IMR-90 (cell line): ENCODE measurements at regions not wholly inside any gene's neighbourhood (a gene's known extent, or its start where the extent isn't known, plus 50 kb on each side); places are given as distances from the start of the nearest gene placed in this dataset.

ENCODE experiments used
- ATAC-seq: fragments of 200-7000 bp; cut with Tn5 transposase; 2 replicates; pipeline ENCODE4 v1.9.1; 2020; ENCODE audit warnings: low read depth, mild to moderate bottlenecking, moderate library complexity
- BruUV-seq: library from RNA; stranded (reverse); fragments of 400-500 nt; replicated peaks from 2 replicates; lab custom pipeline; 2021; lab: Mats Ljungman, UMichigan
- CTCF ChIA-PET: fragments of 300-600 bp; formaldehyde crosslinking; extraction: SDS; loops from one replicate; lab custom pipeline; 2021; ENCODE audit warnings: antibody characterized with exemption; lab: Yijun Ruan, JAX
- POLR2A ChIA-PET: fragments of 300-600 bp; sonication (Branson Sonifier 250); formaldehyde crosslinking; loops from one replicate; lab custom pipeline; 2022; ENCODE audit warnings: antibody characterized with exemption; ENCODE audit not compliant: unreplicated experiment; lab: Charles Lee
- DNase-seq: peaks from one replicate; pipeline ENCODE4 v3.0.0; 2013
- H2AFZ ChIP-seq: replicated peaks from 2 replicates; pipeline ENCODE3; 2013; ENCODE audit warnings: low read length, mild to moderate bottlenecking; ENCODE audit not compliant: poor library complexity
- H2AK5ac ChIP-seq: 2 replicates; pipeline ENCODE4 v1.6.1; 2013; ENCODE audit warnings: low read depth, low read length, inconsistent platforms
- H2AK9ac ChIP-seq: replicated peaks from 2 replicates; pipeline ENCODE3; 2013; ENCODE audit warnings: mild to moderate bottlenecking, low read depth, low read length, moderate library complexity; ENCODE audit not compliant: poor library complexity
- H2BK120ac ChIP-seq: 2 replicates; pipeline ENCODE4 v1.6.1; 2013; ENCODE audit warnings: low read depth, low read length, inconsistent platforms
- H2BK15ac ChIP-seq: 3 replicates; pipeline ENCODE4 v1.6.1; 2013; ENCODE audit warnings: low read depth, low read length, inconsistent platforms
- H2BK20ac ChIP-seq: 2 replicates; pipeline ENCODE4 v1.6.1; 2013; ENCODE audit warnings: low read depth, mild to moderate bottlenecking, inconsistent platforms, low read length, moderate library complexity
- H2BK5ac ChIP-seq: 2 replicates; pipeline ENCODE4 v1.6.1; 2013; ENCODE audit warnings: mild to moderate bottlenecking, low read depth, low read length, inconsistent platforms; ENCODE audit not compliant: poor library complexity, severe bottlenecking
- H3K14ac ChIP-seq: replicated peaks from 2 replicates; pipeline ENCODE4 v1.6.1; 2013; ENCODE audit warnings: low read depth, low read length, inconsistent platforms
- H3K18ac ChIP-seq: 2 replicates; pipeline ENCODE4 v1.6.1; 2013; ENCODE audit warnings: low read depth, low read length, control low read depth
- H3K23ac ChIP-seq: 2 replicates; pipeline ENCODE4 v1.6.1; 2013; ENCODE audit warnings: low read depth, low read length, inconsistent platforms
- H3K27ac ChIP-seq: 2 replicates; pipeline ENCODE4 v1.5.1; 2013; ENCODE audit warnings: mild to moderate bottlenecking, control low read depth, low read length; ENCODE audit not compliant: insufficient read depth
- H3K27me3 ChIP-seq: 2 replicates; pipeline ENCODE4 v1.6.1; 2013; ENCODE audit warnings: low read length; ENCODE audit not compliant: control insufficient read depth, insufficient read depth
- H3K36me3 ChIP-seq: 2 replicates; pipeline ENCODE4 v1.6.1; 2013; ENCODE audit warnings: low read length, mixed read lengths; ENCODE audit not compliant: control insufficient read depth, insufficient read depth
- H3K4ac ChIP-seq: 2 replicates; pipeline ENCODE4 v1.6.1; 2013; ENCODE audit warnings: low read depth, low read length, inconsistent platforms
- H3K4me1 ChIP-seq: 2 replicates; pipeline ENCODE4 v1.6.1; 2013; ENCODE audit warnings: low read length, mixed read lengths; ENCODE audit not compliant: control insufficient read depth, insufficient read depth
- H3K4me2 ChIP-seq: 2 replicates; pipeline ENCODE4 v1.6.1; 2013; ENCODE audit warnings: low read depth, mild to moderate bottlenecking, control low read depth, low read length, moderate library complexity
- H3K4me3 ChIP-seq: 2 replicates; pipeline ENCODE4 v1.5.1; 2013; ENCODE audit warnings: low read depth, mild to moderate bottlenecking, control low read depth, low read length, moderate library complexity; ENCODE audit not compliant: insufficient read depth
- H3K56ac ChIP-seq: 2 replicates; pipeline ENCODE4 v1.6.1; 2013; ENCODE audit warnings: low read length, inconsistent platforms; ENCODE audit not compliant: insufficient read depth; ENCODE audit errors: extremely low read depth
- H3K79me1 ChIP-seq, 2 experiments: 2 replicates each; pipeline ENCODE4 v1.6.1; 2013; ENCODE audit warnings: low read length in 2 of 2, inconsistent platforms in 1 of 2, low read depth in 1 of 2
- H3K9ac ChIP-seq: 2 replicates; pipeline ENCODE4 v1.6.1; 2013; ENCODE audit warnings: low read depth, low read length, control low read depth
- H3K9me1 ChIP-seq: 2 replicates; pipeline ENCODE4 v1.6.1; 2013; ENCODE audit warnings: low read length, inconsistent platforms; ENCODE audit not compliant: insufficient read depth
- H3K9me3 ChIP-seq: 2 replicates; pipeline ENCODE4 v1.6.1; 2013; ENCODE audit warnings: low read length; ENCODE audit not compliant: control insufficient read depth, insufficient read depth
- H4K20me1 ChIP-seq: 2 replicates; pipeline ENCODE4 v1.6.1; 2013; ENCODE audit warnings: low read length, inconsistent platforms; ENCODE audit not compliant: insufficient read depth
- H4K5ac ChIP-seq: 2 replicates; pipeline ENCODE4 v1.6.1; 2013; ENCODE audit warnings: mild to moderate bottlenecking, low read depth, low read length, control low read depth
- H4K8ac ChIP-seq, 2 experiments: 2 replicates each; pipeline ENCODE4 v1.6.1; 2013; ENCODE audit warnings: low read depth in 2 of 2, low read length in 2 of 2, control low read depth in 1 of 2, inconsistent platforms in 1 of 2
- H4K91ac ChIP-seq: 2 replicates; pipeline ENCODE4 v1.6.1; 2013; ENCODE audit warnings: low read depth, low read length, inconsistent platforms; ENCODE audit not compliant: insufficient read depth
- BHLHE40 ChIP-seq: fragments of 150-350 bp; IDR thresholded peaks from 2 replicates; pipeline ENCODE4 v1.6.1; 2016; ENCODE audit warnings: mild to moderate bottlenecking, low read depth, low read length
- CEBPB ChIP-seq: IDR thresholded peaks from 2 replicates; pipeline ENCODE4 v1.6.1; 2012; ENCODE audit warnings: low read depth, low read length, improper control_type of control experiment
- CHD1 ChIP-seq: IDR thresholded peaks from 2 replicates; pipeline ENCODE4 v1.6.1; 2012; ENCODE audit warnings: low read depth, low read length, improper control_type of control experiment
- FOS ChIP-seq: fragments of 150-350 bp; IDR thresholded peaks from 2 replicates; pipeline ENCODE4 v1.6.1; 2016; ENCODE audit warnings: low read depth, low read length
- MAFK ChIP-seq: IDR thresholded peaks from 2 replicates; pipeline ENCODE4 v1.6.1; 2012; ENCODE audit warnings: low read depth, low read length, improper control_type of control experiment
- RAD21 ChIP-seq: IDR thresholded peaks from 2 replicates; pipeline ENCODE4 v1.6.1; 2012; ENCODE audit warnings: low read length, improper control_type of control experiment
- RCOR1 ChIP-seq: IDR thresholded peaks from 2 replicates; pipeline ENCODE4 v1.6.1; 2012; ENCODE audit warnings: mild to moderate bottlenecking, low read length, improper control_type of control experiment; ENCODE audit not compliant: insufficient replicate concordance
- RFX5 ChIP-seq: IDR thresholded peaks from 2 replicates; pipeline ENCODE4 v1.8.0; 2012; ENCODE audit warnings: low read depth, mild to moderate bottlenecking, low read length, moderate library complexity
- USF2 ChIP-seq: fragments of 150-350 bp; IDR thresholded peaks from 2 replicates; pipeline ENCODE4 v1.6.1; 2017; ENCODE audit warnings: mild to moderate bottlenecking, antibody characterized with exemption, low read length, low read depth
- WGBS, 2 experiments: methylation state at CpG; one replicate each; pipeline versions ENCODE4 v1.1.5 to v1.1.7; 2013; ENCODE audit warnings: missing lambda C conversion rate in 2 of 2; ENCODE audit not compliant: insufficient read length in 1 of 2; ENCODE audit errors: extremely low coverage in 2 of 2; 5-methylcytosine and 5-hydroxymethylcytosine counted together
- dilution Hi-C: fragments of 300-500 bp; cut with HindIII; formaldehyde crosslinking; loops from one replicate; pipeline ENCODE4 v1.14.3; 2018; ENCODE audit warnings: low sequenced_read_pairs; ENCODE audit not compliant: unreplicated experiment
- in situ Hi-C: fragments of 300-500 bp; cut with MboI; formaldehyde crosslinking; loops from 3 replicates; pipeline ENCODE4 v1.14.3; 2019; ENCODE audit warnings: low sequenced_read_pairs, inconsistent platforms, mixed read lengths
- intact Hi-C: fragments of 100-400 bp; cut with micrococcal nuclease; formaldehyde crosslinking; loops from 2 replicates; pipeline ENCODE4 v1.10.0; 2022

GRCh38 chr11:71098776-71099175, 153.6 kb downstream of the SHANK2 start:
- Histone ChIP-seq H4K91ac (no peak overlapping the region), H3K27me3 (no peaks in the 10 kb centered on the region), H2AK5ac (no peak overlapping the region), H4K20me1 (peaks cover 6% of the 10 kb centered on the region; the same call in 1 of the 2 replicates), H3K9ac (no peak overlapping the region), H3K56ac (no peak overlapping the region), H3K9me3 (no peaks in the 10 kb centered on the region), H2AFZ (no peak overlapping the region), H2BK5ac (no peak overlapping the region), H3K36me3 (peaks cover 14% of the 10 kb centered on the region), H3K9me1 (0 out of 2 replicates have a peak, but pooled peaks cover 5% of the 10 kb centered on the region), H3K14ac (no peak overlapping the region), H4K5ac (no peak overlapping the region), H2AK9ac (no peak overlapping the region), H3K79me1 (no peaks in the 10 kb centered on the region), H3K4me1 (no peaks in the 10 kb centered on the region), H3K4ac (no peak overlapping the region), H2BK120ac (no peak overlapping the region), H3K27ac (no peak overlapping the region), H3K4me3 (no peak overlapping the region), H4K8ac (no peak overlapping the region), H3K23ac (no peak overlapping the region), H2BK20ac (no peak overlapping the region), H3K18ac (no peak overlapping the region), H3K4me2 (no peak overlapping the region), H2BK15ac (no peak overlapping the region)
- WGBS, 2 experiments = no CpG with 5 or more reads among the region's 11 CpGs
- dilution Hi-C loops (no loop called here), in situ Hi-C loops (no loop called here), intact Hi-C loops (no loop called here)
- TF ChIP-seq CEBPB = no peak
- TF ChIP-seq USF2 = no peak
- TF ChIP-seq RAD21 = no peak
- no peak for TF ChIP-seq BHLHE40
- no peak for TF ChIP-seq RFX5
- TF ChIP-seq FOS = no peak
- no peak for TF ChIP-seq CHD1
- TF ChIP-seq MAFK = no peak
- TF ChIP-seq RCOR1 = no peak
- ChIA-PET CTCF (no interaction called here), POLR2A (no interaction called here)
- ATAC-seq (no peak), DNase-seq (no peak)
- BruUV-seq = no TSS peak
